Gastroesophageal sphincter (tissue), 3 donors: ENCODE measurements at regions not wholly inside any gene's neighbourhood (a gene's known extent, or its start where the extent isn't known, plus 50 kb on each side); places are given as distances from the start of the nearest gene placed in this dataset.

Source experiments
- EP300 ChIP-seq: sonication (generic); formaldehyde crosslinking; IDR thresholded peaks from one replicate; pipeline ENCODE4 v1.6.1; 2017; ENCODE audit warnings: antibody characterized with exemption, mild to moderate bottlenecking
- POLR2A ChIP-seq, 2 donors: fragments of 450-650 bp; IDR thresholded peaks; one replicate each; pipeline ENCODE4 v1.6.1; 2017; ENCODE audit warnings: antibody characterized with exemption in 2 of 2, mild to moderate bottlenecking in 2 of 2, moderate library complexity in 1 of 2
- TF ChIP-seq, protein P1 (sequence below), 4 experiments: fragments of 200-600 bp in 2 of 4; fragments of 450-650 bp in 2 of 4; sonication (generic) in 1 of 4; IDR thresholded peaks; one replicate each; pipeline ENCODE4 v1.5.1; 2017 to 2019; ENCODE audit warnings: antibody characterized with exemption in 4 of 4, mild to moderate bottlenecking in 2 of 4, moderate library complexity in 2 of 4

DNA sequence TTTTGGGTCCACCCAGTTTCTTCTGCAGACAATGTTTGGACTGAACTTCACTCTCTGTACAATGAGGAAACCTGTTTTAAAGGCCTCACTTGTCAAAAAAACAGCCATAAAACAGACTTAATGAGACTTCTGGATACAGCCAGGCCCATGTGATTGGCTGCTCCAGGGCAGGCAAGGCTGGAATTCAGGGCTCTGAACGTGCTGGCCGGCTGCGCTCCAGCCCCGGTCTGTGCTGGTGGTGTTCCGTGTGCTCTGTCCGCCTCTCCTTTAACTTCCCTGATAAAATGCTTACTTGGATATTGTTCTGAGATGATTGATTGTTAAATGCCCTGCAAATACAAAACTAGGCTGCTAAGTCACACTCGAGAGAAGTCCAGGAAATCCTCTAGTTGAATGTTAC is 131.2 kb upstream of the KLF4 start:
- TF ChIP-seq EP300 (no peak), POLR2A (IDR thresholded peaks at IDR 0.05) (no peak)
- TF ChIP-seq, protein P1, sequence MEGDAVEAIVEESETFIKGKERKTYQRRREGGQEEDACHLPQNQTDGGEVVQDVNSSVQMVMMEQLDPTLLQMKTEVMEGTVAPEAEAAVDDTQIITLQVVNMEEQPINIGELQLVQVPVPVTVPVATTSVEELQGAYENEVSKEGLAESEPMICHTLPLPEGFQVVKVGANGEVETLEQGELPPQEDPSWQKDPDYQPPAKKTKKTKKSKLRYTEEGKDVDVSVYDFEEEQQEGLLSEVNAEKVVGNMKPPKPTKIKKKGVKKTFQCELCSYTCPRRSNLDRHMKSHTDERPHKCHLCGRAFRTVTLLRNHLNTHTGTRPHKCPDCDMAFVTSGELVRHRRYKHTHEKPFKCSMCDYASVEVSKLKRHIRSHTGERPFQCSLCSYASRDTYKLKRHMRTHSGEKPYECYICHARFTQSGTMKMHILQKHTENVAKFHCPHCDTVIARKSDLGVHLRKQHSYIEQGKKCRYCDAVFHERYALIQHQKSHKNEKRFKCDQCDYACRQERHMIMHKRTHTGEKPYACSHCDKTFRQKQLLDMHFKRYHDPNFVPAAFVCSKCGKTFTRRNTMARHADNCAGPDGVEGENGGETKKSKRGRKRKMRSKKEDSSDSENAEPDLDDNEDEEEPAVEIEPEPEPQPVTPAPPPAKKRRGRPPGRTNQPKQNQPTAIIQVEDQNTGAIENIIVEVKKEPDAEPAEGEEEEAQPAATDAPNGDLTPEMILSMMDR (IDR thresholded peaks at IDR 0.05) = no peak
